Gastroesophageal sphincter (tissue), 4 donors: ENCODE measurements at regions not wholly inside any gene's neighbourhood (a gene's known extent, or its start where the extent isn't known, plus 50 kb on each side); places are given as distances from the start of the nearest gene placed in this dataset.

ENCODE experiments used
- ATAC-seq: fragments of 150-250 bp; one replicate; pipeline ENCODE4 v1.9.1; 2016; ENCODE audit warnings: mild to moderate bottlenecking, moderate library complexity
- H3K27ac ChIP-seq, 4 donors: fragments of 200-600 bp; sonication (generic) in 3 of 4; 1 replicate in 3 of 4; 2 replicates in 1 of 4; pipeline ENCODE4 v1.5.1; 2016 to 2019
- H3K27me3 ChIP-seq: fragments of 200-600 bp; sonication (generic); one replicate; pipeline ENCODE4 v1.5.1; 2019
- H3K36me3 ChIP-seq, 2 donors: fragments of 200-600 bp; sonication (generic); one replicate each; pipeline ENCODE4 v1.5.1; 2019; ENCODE audit warnings: control low read depth in 1 of 2
- H3K4me1 ChIP-seq, 3 donors: fragments of 200-600 bp; sonication (generic); 1 replicate in 2 of 3; 2 replicates in 1 of 3; pipeline ENCODE4 v1.5.1; 2016 to 2019; ENCODE audit warnings: control low read depth in 2 of 3
- H3K4me3 ChIP-seq, 2 donors: fragments of 200-600 bp; sonication (generic); one replicate each; pipeline ENCODE4 v1.5.1; 2019; ENCODE audit warnings: mild to moderate bottlenecking in 1 of 2, moderate library complexity in 1 of 2
- H3K9me3 ChIP-seq, 3 donors: fragments of 200-600 bp; sonication (generic); one replicate each; pipeline ENCODE4 v1.5.1; 2017 to 2019; ENCODE audit warnings: control low read depth in 2 of 3
- CTCF ChIP-seq, 4 experiments: fragments of 200-600 bp in 2 of 4; fragments of 450-650 bp in 2 of 4; sonication (generic) in 1 of 4; IDR thresholded peaks; one replicate each; pipeline ENCODE4 v1.5.1; 2017 to 2019; ENCODE audit warnings: antibody characterized with exemption in 4 of 4, mild to moderate bottlenecking in 2 of 4, moderate library complexity in 2 of 4
- EP300 ChIP-seq: sonication (generic); formaldehyde crosslinking; IDR thresholded peaks from one replicate; pipeline ENCODE4 v1.6.1; 2017; ENCODE audit warnings: antibody characterized with exemption, mild to moderate bottlenecking
- POLR2A ChIP-seq, 2 donors: fragments of 450-650 bp; IDR thresholded peaks; one replicate each; pipeline ENCODE4 v1.6.1; 2017; ENCODE audit warnings: antibody characterized with exemption in 2 of 2, mild to moderate bottlenecking in 2 of 2, moderate library complexity in 1 of 2
- POLR2AphosphoS5 ChIP-seq: sonication (generic); formaldehyde crosslinking; IDR thresholded peaks from one replicate; pipeline ENCODE4 v1.6.1; 2017; ENCODE audit warnings: antibody characterized with exemption
- WGBS, 2 donors: methylation state at CpG; one replicate each; pipeline ENCODE4 v1.1.5; 2018; ENCODE audit warnings: low coverage in 1 of 2; 5-methylcytosine and 5-hydroxymethylcytosine counted together

- H3K4me1 ChIP-seq = no peaks in the 10 kb centered on the region
- H3K27me3 ChIP-seq = no peaks in the 10 kb centered on the region
- no peak overlapping the region for H3K27ac ChIP-seq
- ATAC-seq = no peak
- no peak overlapping the region for H3K4me3 ChIP-seq
- 38 to 58% methylated on average over 1 to 2 of the region's 2 CpGs for WGBS, 2 donors
- TF ChIP-seq EP300 = no peak
- no peak for TF ChIP-seq POLR2A (IDR thresholded peaks at IDR 0.05)
- no peak for TF ChIP-seq CTCF (IDR thresholded peaks at IDR 0.05)
- no peak for TF ChIP-seq POLR2AphosphoS5
- H3K9me3 ChIP-seq = no peaks in the 10 kb centered on the region
- no peaks in the 10 kb centered on the region for H3K36me3 ChIP-seq
Measured at GRCh38 chr14:51145246-51145645, 50.3 kb upstream of the TRIM9 start.

GRCh38 chr14:51147183-51147582 is 52.3 kb upstream of the TRIM9 start:
- Histone ChIP-seq H3K36me3 (no peaks in the 10 kb centered on the region), H3K9me3 (no peaks in the 10 kb centered on the region), H3K4me1 (no peaks in the 10 kb centered on the region), H3K27ac (no peak overlapping the region), H3K27me3 (no peaks in the 10 kb centered on the region), H3K4me3 (no peak overlapping the region)
- ATAC-seq = no peak
- 100% methylated on average over 1 of the region's 1 CpG; no CpG with 5 or more reads in 1 of the 2 donors for WGBS, 2 donors
- TF ChIP-seq POLR2A (IDR thresholded peaks at IDR 0.05) (no peak), EP300 (no peak), POLR2AphosphoS5 (no peak), CTCF (IDR thresholded peaks at IDR 0.05) (no peak)

GRCh38 chr14:51155326-51155725 is 60.4 kb upstream of the TRIM9 start:
- Histone ChIP-seq H3K27ac (no peak overlapping the region), H3K36me3 (no peaks in the 10 kb centered on the region), H3K4me1 (no peaks in the 10 kb centered on the region), H3K4me3 (no peak overlapping the region), H3K27me3 (no peaks in the 10 kb centered on the region), H3K9me3 (no peaks in the 10 kb centered on the region)
- TF ChIP-seq EP300 = no peak
- TF ChIP-seq POLR2A (IDR thresholded peaks at IDR 0.05) = no peak
- 81 to 93% methylated on average over 1 of the region's 2 CpGs for WGBS, 2 donors
- no peak for ATAC-seq

GRCh38 chr14:51157012-51157411 is 62.1 kb upstream of the TRIM9 start:
- Histone ChIP-seq H3K27me3 (no peaks in the 10 kb centered on the region), H3K4me1 (no peaks in the 10 kb centered on the region), H3K4me3 (no peak overlapping the region), H3K27ac (no peak overlapping the region), H3K9me3 (no peaks in the 10 kb centered on the region), H3K36me3 (no peaks in the 10 kb centered on the region)
- ATAC-seq = no peak
- no peak for TF ChIP-seq EP300
- TF ChIP-seq CTCF (IDR thresholded peaks at IDR 0.05) = peak in 1 of 4 experiments; percentile 12

- ATAC-seq = no peak
- H3K36me3 ChIP-seq = no peaks in the 10 kb centered on the region
- no peak for TF ChIP-seq POLR2A (IDR thresholded peaks at IDR 0.05)
- no peak overlapping the region for H3K27ac ChIP-seq
- no peak overlapping the region for H3K4me3 ChIP-seq
- H3K27me3 ChIP-seq = no peaks in the 10 kb centered on the region
- peaks cover 0 to 14% (median 0%) of the 10 kb centered on the region in 3 donors for H3K4me1 ChIP-seq
- 45 to 92% methylated on average over 1 of the region's 2 CpGs for WGBS, 2 donors
- H3K9me3 ChIP-seq = no peaks in the 10 kb centered on the region
Measured at GRCh38 chr14:51160871-51161270, 66.0 kb upstream of the TRIM9 start.

- WGBS, 2 donors = 53 to 81% methylated on average over 2 to 3 of the region's 3 CpGs
Measured at GRCh38 chr14:51165415-51165814, 70.5 kb upstream of the TRIM9 start.

More at GRCh38 chr14:51165415-51165814, 70.5 kb upstream of the TRIM9 start:
- Histone ChIP-seq H3K27ac (no peak overlapping the region), H3K36me3 (no peaks in the 10 kb centered on the region), H3K4me1 (peaks cover 0 to 28% (median 0%) of the 10 kb centered on the region in 3 donors), H3K4me3 (no peak overlapping the region), H3K9me3 (no peaks in the 10 kb centered on the region), H3K27me3 (no peaks in the 10 kb centered on the region)
- TF ChIP-seq EP300 (no peak), CTCF (IDR thresholded peaks at IDR 0.05) (no peak), POLR2A (IDR thresholded peaks at IDR 0.05) (no peak), POLR2AphosphoS5 (no peak)
- no peak for ATAC-seq
